ENCODE measurements at regions not wholly inside any gene's neighbourhood (a gene's known extent, or its start where the extent isn't known, plus 50 kb on each side); places are given as distances from the start of the nearest gene placed in this dataset.
"Not testable (repeated sequence)": the region's sequence is repeated elsewhere in the genome, so short reads cannot be mapped to it uniquely, and the experiment has no call there.

DNA sequence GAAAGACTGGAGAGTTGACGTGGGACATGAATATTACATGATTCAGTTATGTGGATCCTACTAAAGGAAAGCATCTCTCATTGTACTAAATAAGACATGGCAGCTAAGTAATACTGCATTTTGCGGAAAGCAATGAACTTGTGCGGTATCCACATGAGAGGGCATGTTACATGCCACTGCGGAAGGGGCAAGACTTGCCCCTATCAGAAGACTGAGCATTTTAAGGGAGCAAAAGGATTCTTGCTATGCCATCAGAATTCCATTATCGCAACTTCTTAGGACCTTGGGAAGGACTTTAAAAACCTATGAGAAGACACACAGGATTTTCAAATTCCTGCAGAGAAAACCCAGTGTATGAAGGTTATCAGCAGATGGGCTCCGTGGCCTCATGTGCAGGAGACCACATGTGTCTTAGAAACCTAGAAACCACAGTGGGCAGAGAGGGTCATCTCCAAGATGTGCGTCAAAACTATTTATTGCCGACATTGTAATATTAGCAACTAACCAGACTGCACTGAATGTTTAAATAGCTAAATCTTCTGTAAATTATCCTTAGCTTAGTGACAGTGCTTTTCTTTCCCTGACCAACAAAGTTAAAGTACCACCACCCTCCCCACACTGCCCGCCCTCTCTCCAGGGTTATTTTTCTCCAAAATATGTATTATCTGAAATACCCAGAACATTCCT is 457.7 kb downstream of the ICE1 start:
- H3K36me3 Mint-ChIP-seq (ENCODE audit: unreplicated experiment): no peaks in the 10 kb centered on the region
- H3K4me1 Mint-ChIP-seq (ENCODE audit: low read depth, unreplicated experiment): no peaks in the 10 kb centered on the region
- peaks cover 1% of the 10 kb centered on the region for H3K9me3 Mint-ChIP-seq (ENCODE audit: unreplicated experiment)
- TF ChIP-seq CTCF (IDR thresholded peaks at IDR 0.05; ENCODE audit: partially characterized antibody, unreplicated experiment): no peak
- H3K27me3 Mint-ChIP-seq (ENCODE audit: unreplicated experiment): no peaks in the 10 kb centered on the region
- DNase-seq: no peak
- H3K4me3 Mint-ChIP-seq (ENCODE audit: unreplicated experiment): no peak overlapping the region
- H3K27ac Mint-ChIP-seq (ENCODE audit: unreplicated experiment): no peak overlapping the region

DNA sequence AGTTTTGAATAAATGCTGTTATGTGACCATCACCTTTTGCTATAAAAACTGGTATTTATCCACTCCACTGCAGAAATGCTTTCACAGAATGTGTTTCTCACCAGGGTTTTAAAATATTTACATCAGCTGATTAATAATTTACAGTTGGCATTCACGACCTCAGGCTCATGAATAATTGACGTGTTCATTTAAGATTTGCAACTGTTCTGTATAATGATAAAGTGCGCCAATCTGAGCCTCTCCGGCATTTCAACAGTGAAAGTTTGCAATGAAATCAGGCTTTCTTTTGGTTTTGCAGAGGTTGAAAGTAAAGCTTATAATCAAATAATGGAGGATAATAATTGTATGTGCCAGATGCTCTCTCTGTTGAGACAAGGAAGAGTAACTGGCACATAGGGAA is 434.9 kb downstream of the ICE1 start:
- Mint-ChIP-seq H3K27ac (ENCODE audit: unreplicated experiment) (no peak overlapping the region), H3K9me3 (ENCODE audit: unreplicated experiment) (no peaks in the 10 kb centered on the region), H3K4me3 (ENCODE audit: unreplicated experiment) (no peak overlapping the region), H3K36me3 (ENCODE audit: unreplicated experiment) (peaks cover 4% of the 10 kb centered on the region), H3K4me1 (ENCODE audit: low read depth, unreplicated experiment) (peaks cover 3% of the 10 kb centered on the region), H3K27me3 (ENCODE audit: unreplicated experiment) (peaks cover 5% of the 10 kb centered on the region)
- DNase-seq: no peak
- TF ChIP-seq CTCF (IDR thresholded peaks at IDR 0.05; ENCODE audit: partially characterized antibody, unreplicated experiment): no peak

- no peak overlapping the region for H3K4me3 Mint-ChIP-seq (ENCODE audit: unreplicated experiment)
- H3K36me3 Mint-ChIP-seq (ENCODE audit: unreplicated experiment): no peaks in the 10 kb centered on the region
- H3K27me3 Mint-ChIP-seq (ENCODE audit: unreplicated experiment): peaks cover 2% of the 10 kb centered on the region
- TF ChIP-seq CTCF (IDR thresholded peaks at IDR 0.05; ENCODE audit: partially characterized antibody, unreplicated experiment): no peak
- H3K9me3 Mint-ChIP-seq (ENCODE audit: unreplicated experiment): no peaks in the 10 kb centered on the region
- peaks cover 3% of the 10 kb centered on the region for H3K4me1 Mint-ChIP-seq (ENCODE audit: low read depth, unreplicated experiment)
- DNase-seq: no peak
- no peak overlapping the region for H3K27ac Mint-ChIP-seq (ENCODE audit: unreplicated experiment)
Observed at GRCh38 chr5:5854087-5854486, 431.6 kb downstream of the ICE1 start.

GRCh38 chr5:5838493-5838892 is 416.0 kb downstream of the ICE1 start:
- Mint-ChIP-seq H3K4me3 (ENCODE audit: unreplicated experiment) (no peak overlapping the region), H3K9me3 (ENCODE audit: unreplicated experiment) (no peaks in the 10 kb centered on the region), H3K27ac (ENCODE audit: unreplicated experiment) (no peak overlapping the region), H3K4me1 (ENCODE audit: low read depth, unreplicated experiment) (no peaks in the 10 kb centered on the region), H3K27me3 (ENCODE audit: unreplicated experiment) (no peaks in the 10 kb centered on the region), H3K36me3 (ENCODE audit: unreplicated experiment) (no peaks in the 10 kb centered on the region)
- TF ChIP-seq CTCF (IDR thresholded peaks at IDR 0.05; ENCODE audit: partially characterized antibody, unreplicated experiment): no peak
- DNase-seq: no peak

DNA sequence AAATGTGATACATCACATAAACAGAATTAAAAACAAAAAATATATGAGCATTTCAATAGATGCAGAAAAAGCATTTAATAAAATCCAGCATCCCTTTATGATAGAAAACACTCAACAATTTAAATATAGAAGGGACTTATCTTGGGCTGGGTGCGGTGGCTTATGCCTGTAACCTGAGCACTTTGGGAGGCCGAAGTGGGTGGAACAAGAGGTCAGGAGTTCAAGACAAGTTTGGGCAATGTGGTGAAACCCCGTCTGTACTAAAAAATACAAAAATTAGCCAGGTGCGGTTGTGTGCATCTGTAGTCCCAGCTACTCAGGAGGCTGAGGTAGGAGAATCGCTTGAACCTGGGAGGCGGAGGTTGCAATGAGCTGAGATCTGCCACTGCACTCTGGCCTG is 409.1 kb downstream of the ICE1 start:
- H3K4me1 Mint-ChIP-seq (ENCODE audit: low read depth, unreplicated experiment); DNase-seq; H3K27ac Mint-ChIP-seq (ENCODE audit: unreplicated experiment); H3K4me3 Mint-ChIP-seq (ENCODE audit: unreplicated experiment); H3K27me3 Mint-ChIP-seq (ENCODE audit: unreplicated experiment); H3K36me3 Mint-ChIP-seq (ENCODE audit: unreplicated experiment); H3K9me3 Mint-ChIP-seq (ENCODE audit: unreplicated experiment): not testable (repeated sequence)

Measured in glutamatergic neuron (in vitro differentiated cells).